Neural cell (in vitro differentiated cells): ENCODE measurements at regions not wholly inside any gene's neighbourhood (a gene's known extent, or its start where the extent isn't known, plus 50 kb on each side); places are given as distances from the start of the nearest gene placed in this dataset.

Experiments used
- H2AFZ ChIP-seq: fragments of 200-600, 300-800 bp; sonication (generic), shearing (Covaris generic); 2 replicates; pipeline ENCODE4 v1.6.0; 2014; ENCODE audit warnings: low read depth, mild to moderate bottlenecking, antibody characterized with exemption, low read length, moderate library complexity
- H3F3A ChIP-seq: fragments of 200-600 bp; shearing (Covaris generic); 2 replicates; pipeline ENCODE4 v1.6.1; 2016; ENCODE audit warnings: mild to moderate bottlenecking, moderate library complexity, mixed read lengths, antibody characterized with exemption, low read length; ENCODE audit not compliant: insufficient read depth, poor library complexity, severe bottlenecking
- H3K27ac ChIP-seq: fragments of 200-600, 300-800 bp; sonication (generic), shearing (Covaris generic); 2 replicates; pipeline ENCODE4 v1.5.1; 2014; ENCODE audit warnings: mild to moderate bottlenecking, low read length, moderate library complexity
- H3K27me3 ChIP-seq: fragments of 300-800, 200-600 bp; sonication (generic), shearing (Covaris generic); 2 replicates; pipeline ENCODE4 v1.6.0; 2014; ENCODE audit warnings: mild to moderate bottlenecking, low read depth, low read length, moderate library complexity; ENCODE audit not compliant: insufficient read depth
- H3K36me3 ChIP-seq: fragments of 300-800, 200-600 bp; sonication (generic), shearing (Covaris generic); 2 replicates; pipeline ENCODE4 v1.5.1; 2014; ENCODE audit warnings: mild to moderate bottlenecking, antibody characterized with exemption, low read length, moderate library complexity; ENCODE audit not compliant: insufficient read depth
- H3K4me2 ChIP-seq: fragments of 300-800, 200-600 bp; sonication (generic), shearing (Covaris generic); 2 replicates; pipeline ENCODE4 v1.6.0; 2014; ENCODE audit warnings: mild to moderate bottlenecking, low read length
- H3K4me3 ChIP-seq: fragments of 300-800, 200-600 bp; sonication (generic), shearing (Covaris generic); 2 replicates; pipeline ENCODE4 v1.5.1; 2014; ENCODE audit warnings: mild to moderate bottlenecking, low read length, moderate library complexity
- H3K79me2 ChIP-seq: fragments of 200-600 bp; shearing (Covaris generic); replicated peaks from 2 replicates; pipeline ENCODE4 v1.6.0; 2014; ENCODE audit warnings: mild to moderate bottlenecking, low read length, moderate library complexity; ENCODE audit not compliant: insufficient read depth
- H3K9ac ChIP-seq: fragments of 300-800, 200-600 bp; sonication (generic), shearing (Covaris generic); 2 replicates; pipeline ENCODE4 v1.6.1; 2016; ENCODE audit warnings: mild to moderate bottlenecking, low read length, mixed read lengths
- H3K9me2 ChIP-seq: fragments of 200-600 bp; shearing (Covaris generic); 2 replicates; pipeline ENCODE4 v1.6.1; 2016; ENCODE audit warnings: mild to moderate bottlenecking, low read length, mixed read lengths; ENCODE audit not compliant: insufficient read depth
- H3K9me3 ChIP-seq: fragments of 200-600, 300-800 bp; sonication (generic), shearing (Covaris generic); 2 replicates; pipeline ENCODE4 v1.6.1; 2016; ENCODE audit warnings: mild to moderate bottlenecking, mixed run types, low read length, moderate library complexity, mixed read lengths
- H4K20me1 ChIP-seq: fragments of 200-600 bp; shearing (Covaris generic); 2 replicates; pipeline ENCODE4 v1.6.1; 2016; ENCODE audit warnings: mild to moderate bottlenecking, mixed run types; ENCODE audit not compliant: insufficient read depth
- CTCF ChIP-seq: fragments of 450-650 bp; IDR thresholded peaks from 2 replicates; pipeline ENCODE4 v1.5.1; 2014; ENCODE audit warnings: antibody characterized with exemption, mild to moderate bottlenecking, moderate library complexity; ENCODE audit not compliant: poor library complexity, severe bottlenecking
- EP300 ChIP-seq: fragments of 450-650 bp; conservative IDR thresholded peaks from 2 replicates; pipeline ENCODE4 v1.6.1; 2014; ENCODE audit warnings: antibody characterized with exemption, mild to moderate bottlenecking, moderate library complexity; ENCODE audit not compliant: poor library complexity, severe bottlenecking
- EZH2 ChIP-seq: fragments of 200-600, 300-800 bp; shearing (Covaris generic), sonication (generic); IDR thresholded peaks from 2 replicates; pipeline ENCODE4 v1.6.1; 2014; ENCODE audit warnings: antibody characterized with exemption, low read length, borderline replicate concordance, mild to moderate bottlenecking; ENCODE audit not compliant: insufficient read depth, poor library complexity, severe bottlenecking
- MXI1 ChIP-seq: fragments of 450-650 bp; conservative IDR thresholded peaks from 2 replicates; pipeline ENCODE4 v1.6.1; 2014; ENCODE audit warnings: antibody characterized with exemption, mild to moderate bottlenecking; ENCODE audit not compliant: poor library complexity, severe bottlenecking
- POLR2AphosphoS5 ChIP-seq: IDR thresholded peaks from 2 replicates; pipeline ENCODE4 v1.6.1; 2012
- RAD21 ChIP-seq: fragments of 450-650 bp; conservative IDR thresholded peaks from 2 replicates; pipeline ENCODE4 v1.6.1; 2014; ENCODE audit warnings: antibody characterized with exemption, mild to moderate bottlenecking, moderate library complexity
- REST ChIP-seq: IDR thresholded peaks from 2 replicates; pipeline ENCODE4 v1.6.1; 2012; ENCODE audit warnings: borderline replicate concordance
- SMC3 ChIP-seq: fragments of 450-650 bp; conservative IDR thresholded peaks from 2 replicates; pipeline ENCODE4 v1.6.1; 2014; ENCODE audit warnings: antibody characterized with exemption, mild to moderate bottlenecking, moderate library complexity; ENCODE audit not compliant: poor library complexity
- TAF1 ChIP-seq: IDR thresholded peaks from 2 replicates; pipeline ENCODE4 v1.6.1; 2012; ENCODE audit warnings: low read depth

GRCh38 chr2:117085737-117086136 is 728.8 kb upstream of the DDX18 start:
- Histone ChIP-seq H3K4me3 (no peak overlapping the region), H3K27ac (no peak overlapping the region), H2AFZ (no peak overlapping the region), H3K9ac (no peak overlapping the region), H3K4me2 (no peak overlapping the region), H3F3A (no peaks in the 10 kb centered on the region), H3K9me3 (no peaks in the 10 kb centered on the region), H3K9me2 (no peaks in the 10 kb centered on the region), H4K20me1 (no peaks in the 10 kb centered on the region), H3K27me3 (no peaks in the 10 kb centered on the region), H3K79me2 (no peaks in the 10 kb centered on the region), H3K36me3 (no peaks in the 10 kb centered on the region)
- no peak for TF ChIP-seq EZH2
- TF ChIP-seq RAD21, result no peak

- H3F3A ChIP-seq, result no peaks in the 10 kb centered on the region
- no peaks in the 10 kb centered on the region for H3K79me2 ChIP-seq
- no peaks in the 10 kb centered on the region for H3K9me2 ChIP-seq
- H3K4me3 ChIP-seq, result no peak overlapping the region
- H3K36me3 ChIP-seq, result no peaks in the 10 kb centered on the region
- H3K9ac ChIP-seq, result no peak overlapping the region
- no peak overlapping the region for H2AFZ ChIP-seq
- no peaks in the 10 kb centered on the region for H3K27me3 ChIP-seq
- no peaks in the 10 kb centered on the region for H4K20me1 ChIP-seq
- no peak overlapping the region for H3K4me2 ChIP-seq
- H3K9me3 ChIP-seq, result no peaks in the 10 kb centered on the region
- no peak overlapping the region for H3K27ac ChIP-seq
- TF ChIP-seq MXI1, result no peak
- no peak for TF ChIP-seq SMC3
- TF ChIP-seq REST, result no peak
- no peak for TF ChIP-seq EZH2
- no peak for TF ChIP-seq POLR2AphosphoS5
- TF ChIP-seq RAD21, result no peak
- TF ChIP-seq CTCF, result no peak
- TF ChIP-seq TAF1, result no peak
- TF ChIP-seq EP300, result no peak
Measured at GRCh38 chr2:117086174-117086942, 728.1 kb upstream of the DDX18 start.
